HepG2 (cell line): ENCODE measurements at regions not wholly inside any gene's neighbourhood (a gene's known extent, or its start where the extent isn't known, plus 50 kb on each side); places are given as distances from the start of the nearest gene placed in this dataset.

ENCODE experiments used
- CREB1 ChIP-seq, 2 experiments: fragments of 450-650 bp in 1 of 2; IDR thresholded peaks; 2 replicates each; pipeline ENCODE4 v1.6.1; 2016 to 2017; ENCODE audit warnings: control low read depth in 1 of 2, mild to moderate bottlenecking in 1 of 2, missing compliant biosample characterization in 1 of 2, missing genetic modification characterization in 1 of 2
- FOXK2 ChIP-seq: fragments of 450-650 bp; IDR thresholded peaks from 2 replicates; pipeline ENCODE4 v1.6.1; 2016
- HDAC1 ChIP-seq: sonication (generic); formaldehyde crosslinking; IDR thresholded peaks from 2 replicates; pipeline ENCODE4 v1.5.1; 2020; ENCODE audit warnings: mild to moderate bottlenecking, missing genetic modification reagents
- HHEX ChIP-seq: IDR thresholded peaks from 2 replicates; pipeline ENCODE4 v1.6.1; 2016; ENCODE audit warnings: control low read depth
- HNF4G ChIP-seq, 2 experiments: sonication (generic) in 1 of 2; formaldehyde crosslinking in 1 of 2; IDR thresholded peaks; 2 replicates each; pipeline versions ENCODE4 v1.4.0 to v1.6.1; 2011 to 2020; ENCODE audit warnings: borderline replicate concordance in 2 of 2, low read depth in 2 of 2, mild to moderate bottlenecking in 2 of 2, low read length in 1 of 2, missing genetic modification reagents in 1 of 2, moderate library complexity in 1 of 2
- ISL2 ChIP-seq: sonication (generic); formaldehyde crosslinking; IDR thresholded peaks from 2 replicates; pipeline ENCODE4 v1.5.0; 2020; ENCODE audit warnings: missing genetic modification reagents
- KDM3A ChIP-seq: IDR thresholded peaks from 2 replicates; pipeline ENCODE4 v1.6.1; 2018; ENCODE audit warnings: low read depth, missing compliant biosample characterization
- RXRB ChIP-seq: IDR thresholded peaks from 2 replicates; pipeline ENCODE4 v1.6.1; 2016; ENCODE audit warnings: borderline replicate concordance, missing genetic modification reagents, missing compliant biosample characterization
- ZKSCAN8 ChIP-seq: IDR thresholded peaks from 2 replicates; pipeline ENCODE4 v1.6.1; 2016; ENCODE audit warnings: borderline replicate concordance, missing genetic modification reagents, missing compliant biosample characterization
- ZNF263 ChIP-seq: sonication (generic); formaldehyde crosslinking; IDR thresholded peaks from 2 replicates; pipeline ENCODE4 v1.4.0; 2020; ENCODE audit warnings: missing genetic modification reagents
- ZNF317 ChIP-seq: sonication (generic); formaldehyde crosslinking; IDR thresholded peaks from 2 replicates; pipeline ENCODE4 v1.5.0; 2020; ENCODE audit warnings: mild to moderate bottlenecking, missing genetic modification reagents
- TF ChIP-seq, protein P1 (sequence below): sonication (generic); formaldehyde crosslinking; IDR thresholded peaks from 2 replicates; pipeline ENCODE4 v1.5.0; 2020; ENCODE audit warnings: mild to moderate bottlenecking, missing genetic modification reagents, moderate library complexity
- TF ChIP-seq, protein P2 (sequence below), 2 experiments: IDR thresholded peaks; 2 replicates each; pipeline ENCODE4 v1.6.1; 2011 to 2012; ENCODE audit warnings: low read length in 2 of 2, borderline replicate concordance in 1 of 2, low read depth in 1 of 2, mild to moderate bottlenecking in 1 of 2, moderate library complexity in 1 of 2

DNA sequence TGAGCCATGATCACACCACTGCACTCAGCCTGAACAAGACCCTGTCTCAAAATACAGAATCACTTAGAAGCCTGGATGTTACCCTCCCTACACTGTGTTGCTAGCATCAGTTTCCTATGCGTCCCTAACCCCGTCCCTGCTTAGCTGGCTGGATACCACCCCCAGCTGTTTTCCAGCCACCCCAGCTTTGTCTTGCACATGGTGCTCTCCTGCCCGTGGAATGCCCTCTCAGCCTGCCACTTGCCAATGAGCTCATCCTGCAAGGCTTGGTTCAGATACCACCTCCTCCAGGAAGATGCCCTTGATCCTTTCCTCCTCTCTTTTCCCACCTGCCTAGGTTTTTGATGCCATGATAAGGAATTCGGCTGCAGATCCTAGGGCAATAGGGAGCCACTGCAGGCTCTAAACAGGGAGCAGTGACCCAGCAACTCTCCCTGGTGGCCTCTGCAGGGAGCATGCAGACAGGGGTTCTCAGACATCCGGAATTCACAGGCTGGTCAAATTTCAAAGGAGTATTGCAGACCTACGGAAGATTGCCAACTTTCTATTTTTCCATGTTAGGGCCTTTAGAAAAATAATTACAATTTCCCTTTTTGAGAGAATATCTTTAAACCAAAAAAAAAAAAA lies 52.7 kb upstream of the WNT7B start:
- TF ChIP-seq HNF4G (IDR thresholded peaks at IDR 0.05; ENCODE audit: borderline replicate concordance, low read depth, low read length) (no peak), HNF4G (CRISPR knock-in tag; IDR thresholded peaks at IDR 0.05; ENCODE audit: borderline replicate concordance, low read depth) (no peak), ZNF317 (no peak), HHEX (CRISPR knock-in tag) (no peak), HDAC1 (CRISPR knock-in tag) (no peak), RXRB (CRISPR knock-in tag) (no peak), ZKSCAN8 (CRISPR knock-in tag) (no peak), ISL2 (CRISPR knock-in tag) (no peak), KDM3A (CRISPR knock-in tag) (no peak), ZNF263 (CRISPR knock-in tag) (no peak), FOXK2 (no peak), CREB1 (IDR thresholded peaks at IDR 0.05) (no peak), CREB1 (CRISPR knock-in tag; IDR thresholded peaks at IDR 0.05) (no peak)
- TF ChIP-seq, protein P1, sequence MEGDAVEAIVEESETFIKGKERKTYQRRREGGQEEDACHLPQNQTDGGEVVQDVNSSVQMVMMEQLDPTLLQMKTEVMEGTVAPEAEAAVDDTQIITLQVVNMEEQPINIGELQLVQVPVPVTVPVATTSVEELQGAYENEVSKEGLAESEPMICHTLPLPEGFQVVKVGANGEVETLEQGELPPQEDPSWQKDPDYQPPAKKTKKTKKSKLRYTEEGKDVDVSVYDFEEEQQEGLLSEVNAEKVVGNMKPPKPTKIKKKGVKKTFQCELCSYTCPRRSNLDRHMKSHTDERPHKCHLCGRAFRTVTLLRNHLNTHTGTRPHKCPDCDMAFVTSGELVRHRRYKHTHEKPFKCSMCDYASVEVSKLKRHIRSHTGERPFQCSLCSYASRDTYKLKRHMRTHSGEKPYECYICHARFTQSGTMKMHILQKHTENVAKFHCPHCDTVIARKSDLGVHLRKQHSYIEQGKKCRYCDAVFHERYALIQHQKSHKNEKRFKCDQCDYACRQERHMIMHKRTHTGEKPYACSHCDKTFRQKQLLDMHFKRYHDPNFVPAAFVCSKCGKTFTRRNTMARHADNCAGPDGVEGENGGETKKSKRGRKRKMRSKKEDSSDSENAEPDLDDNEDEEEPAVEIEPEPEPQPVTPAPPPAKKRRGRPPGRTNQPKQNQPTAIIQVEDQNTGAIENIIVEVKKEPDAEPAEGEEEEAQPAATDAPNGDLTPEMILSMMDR (CRISPR knock-in tag) = no peak
- TF ChIP-seq, protein P2, sequence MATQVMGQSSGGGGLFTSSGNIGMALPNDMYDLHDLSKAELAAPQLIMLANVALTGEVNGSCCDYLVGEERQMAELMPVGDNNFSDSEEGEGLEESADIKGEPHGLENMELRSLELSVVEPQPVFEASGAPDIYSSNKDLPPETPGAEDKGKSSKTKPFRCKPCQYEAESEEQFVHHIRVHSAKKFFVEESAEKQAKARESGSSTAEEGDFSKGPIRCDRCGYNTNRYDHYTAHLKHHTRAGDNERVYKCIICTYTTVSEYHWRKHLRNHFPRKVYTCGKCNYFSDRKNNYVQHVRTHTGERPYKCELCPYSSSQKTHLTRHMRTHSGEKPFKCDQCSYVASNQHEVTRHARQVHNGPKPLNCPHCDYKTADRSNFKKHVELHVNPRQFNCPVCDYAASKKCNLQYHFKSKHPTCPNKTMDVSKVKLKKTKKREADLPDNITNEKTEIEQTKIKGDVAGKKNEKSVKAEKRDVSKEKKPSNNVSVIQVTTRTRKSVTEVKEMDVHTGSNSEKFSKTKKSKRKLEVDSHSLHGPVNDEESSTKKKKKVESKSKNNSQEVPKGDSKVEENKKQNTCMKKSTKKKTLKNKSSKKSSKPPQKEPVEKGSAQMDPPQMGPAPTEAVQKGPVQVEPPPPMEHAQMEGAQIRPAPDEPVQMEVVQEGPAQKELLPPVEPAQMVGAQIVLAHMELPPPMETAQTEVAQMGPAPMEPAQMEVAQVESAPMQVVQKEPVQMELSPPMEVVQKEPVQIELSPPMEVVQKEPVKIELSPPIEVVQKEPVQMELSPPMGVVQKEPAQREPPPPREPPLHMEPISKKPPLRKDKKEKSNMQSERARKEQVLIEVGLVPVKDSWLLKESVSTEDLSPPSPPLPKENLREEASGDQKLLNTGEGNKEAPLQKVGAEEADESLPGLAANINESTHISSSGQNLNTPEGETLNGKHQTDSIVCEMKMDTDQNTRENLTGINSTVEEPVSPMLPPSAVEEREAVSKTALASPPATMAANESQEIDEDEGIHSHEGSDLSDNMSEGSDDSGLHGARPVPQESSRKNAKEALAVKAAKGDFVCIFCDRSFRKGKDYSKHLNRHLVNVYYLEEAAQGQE (IDR thresholded peaks at IDR 0.05; ENCODE audit: borderline replicate concordance in 1 of 2, low read depth in 1 of 2, low read length in 2 of 2) = no peak
